Panc1 (cell line): ENCODE measurements at regions not wholly inside any gene's neighbourhood (a gene's known extent, or its start where the extent isn't known, plus 50 kb on each side); places are given as distances from the start of the nearest gene placed in this dataset.

Source experiments
- ATAC-seq: fragments of 200-7000 bp; cut with Tn5 transposase; 2 replicates; pipeline ENCODE4 v1.9.1; 2020; ENCODE audit warnings: mild to moderate bottlenecking, moderate library complexity
- BruUV-seq: library from RNA; stranded (reverse); fragments of 400-500 nt; replicated peaks from 2 replicates; lab custom pipeline; 2021; lab: Mats Ljungman, UMichigan
- CTCF ChIA-PET: fragments of 300-600 bp; sonication (Branson Sonifier 250); formaldehyde crosslinking; loops from one replicate; lab custom pipeline; 2022; ENCODE audit warnings: antibody characterized with exemption; lab: Charles Lee
- POLR2A ChIA-PET: fragments of 300-600 bp; sonication (Branson Sonifier 250); formaldehyde crosslinking; loops from one replicate; lab custom pipeline; 2022; ENCODE audit warnings: antibody characterized with exemption; lab: Charles Lee
- DNase-seq: peaks from one replicate; pipeline ENCODE4 v3.0.0-alpha.2; 2010; ENCODE audit warnings: low read depth, low spot score
- H3K27ac ChIP-seq: 2 replicates; pipeline ENCODE4 v1.5.1; 2011; ENCODE audit warnings: mild to moderate bottlenecking, low read length, inconsistent platforms
- H3K27me3 ChIP-seq: fragments of 200-500 bp; sonication (Bioruptor generic); 2 replicates; pipeline ENCODE4 v1.6.0; 2014; ENCODE audit warnings: low read length, inconsistent platforms; ENCODE audit not compliant: control insufficient read depth, insufficient read depth
- H3K36me3 ChIP-seq: fragments of 200-500 bp; sonication (Bioruptor generic); 2 replicates; pipeline ENCODE4 v1.5.1; 2014; ENCODE audit warnings: inconsistent platforms, mild to moderate bottlenecking, low read length, moderate library complexity; ENCODE audit not compliant: control insufficient read depth, insufficient read depth
- H3K4me1 ChIP-seq: 2 replicates; pipeline ENCODE4 v1.5.1; 2011; ENCODE audit warnings: inconsistent platforms, mild to moderate bottlenecking, low read length, moderate library complexity; ENCODE audit not compliant: control insufficient read depth, insufficient read depth
- H3K4me3 ChIP-seq, 2 experiments: 2 replicates each; pipeline ENCODE4 v1.5.1; 2011 to 2012; ENCODE audit warnings: low read depth in 2 of 2, low read length in 2 of 2, mild to moderate bottlenecking in 2 of 2, inconsistent platforms in 1 of 2, moderate library complexity in 1 of 2
- H3K9me3 ChIP-seq: fragments of 200-500 bp; sonication (Bioruptor generic); 2 replicates; pipeline ENCODE4 v1.5.1; 2014; ENCODE audit warnings: low read depth, mild to moderate bottlenecking, inconsistent platforms, low read length, moderate library complexity; ENCODE audit not compliant: control insufficient read depth, insufficient read depth
- POLR2AphosphoS5 ChIP-seq: IDR thresholded peaks from 2 replicates; pipeline ENCODE4 v1.6.1; 2012; ENCODE audit warnings: mild to moderate bottlenecking, low read depth, low read length, moderate library complexity
- REST ChIP-seq, 2 experiments: IDR thresholded peaks; 2 replicates each; pipeline ENCODE4 v1.6.1; 2011 to 2012; ENCODE audit warnings: low read depth in 2 of 2, control low read depth in 1 of 2, low read length in 1 of 2, mild to moderate bottlenecking in 1 of 2, moderate library complexity in 1 of 2; ENCODE audit not compliant: insufficient read depth in 1 of 2
- SIN3A ChIP-seq: IDR thresholded peaks from 2 replicates; pipeline ENCODE4 v1.6.1; 2012; ENCODE audit warnings: low read depth, mild to moderate bottlenecking, low read length, moderate library complexity, borderline replicate concordance; ENCODE audit not compliant: insufficient read depth
- TCF7L2 ChIP-seq: IDR thresholded peaks from 2 replicates; pipeline ENCODE4 v1.6.1; 2011; ENCODE audit warnings: mild to moderate bottlenecking, low read depth, low read length, inconsistent platforms
- in situ Hi-C: cut with HindIII; loops from 2 replicates; pipeline ENCODE4 v1.10.0; 2016; ENCODE audit warnings: low sequenced_read_pairs, low pct_unique_long_range_greater_than_20kb
- intact Hi-C: fragments of 100-400 bp; cut with micrococcal nuclease; formaldehyde crosslinking; loops from one replicate; pipeline ENCODE4 v1.10.0; 2022; ENCODE audit not compliant: unreplicated experiment
- TF ChIP-seq, protein P1 (sequence below): fragments of 450-650 bp; IDR thresholded peaks from 2 replicates; pipeline ENCODE4 v1.5.1; 2017; ENCODE audit warnings: mild to moderate bottlenecking

- intact Hi-C loops = no loop called here
- ChIA-PET CTCF (no interaction called here), POLR2A (no interaction called here)
- in situ Hi-C loops = no loop called here
- Histone ChIP-seq H3K27ac (no peak overlapping the region), H3K4me1 (no peaks in the 10 kb centered on the region), H3K9me3 (no peaks in the 10 kb centered on the region), H3K36me3 (no peaks in the 10 kb centered on the region), H3K27me3 (peaks cover 15% of the 10 kb centered on the region; the same call in 1 of the 2 replicates), H3K4me3 (no peak overlapping the region)
- DNase-seq (no peak), ATAC-seq (no peak)
- TF ChIP-seq SIN3A (no peak), REST (IDR thresholded peaks at IDR 0.05; ENCODE audit: insufficient read depth in 1 of 2, low read depth in 2 of 2, low read length in 1 of 2) (no peak), TCF7L2 (no peak), POLR2AphosphoS5 (no peak)
- TF ChIP-seq, protein P1, sequence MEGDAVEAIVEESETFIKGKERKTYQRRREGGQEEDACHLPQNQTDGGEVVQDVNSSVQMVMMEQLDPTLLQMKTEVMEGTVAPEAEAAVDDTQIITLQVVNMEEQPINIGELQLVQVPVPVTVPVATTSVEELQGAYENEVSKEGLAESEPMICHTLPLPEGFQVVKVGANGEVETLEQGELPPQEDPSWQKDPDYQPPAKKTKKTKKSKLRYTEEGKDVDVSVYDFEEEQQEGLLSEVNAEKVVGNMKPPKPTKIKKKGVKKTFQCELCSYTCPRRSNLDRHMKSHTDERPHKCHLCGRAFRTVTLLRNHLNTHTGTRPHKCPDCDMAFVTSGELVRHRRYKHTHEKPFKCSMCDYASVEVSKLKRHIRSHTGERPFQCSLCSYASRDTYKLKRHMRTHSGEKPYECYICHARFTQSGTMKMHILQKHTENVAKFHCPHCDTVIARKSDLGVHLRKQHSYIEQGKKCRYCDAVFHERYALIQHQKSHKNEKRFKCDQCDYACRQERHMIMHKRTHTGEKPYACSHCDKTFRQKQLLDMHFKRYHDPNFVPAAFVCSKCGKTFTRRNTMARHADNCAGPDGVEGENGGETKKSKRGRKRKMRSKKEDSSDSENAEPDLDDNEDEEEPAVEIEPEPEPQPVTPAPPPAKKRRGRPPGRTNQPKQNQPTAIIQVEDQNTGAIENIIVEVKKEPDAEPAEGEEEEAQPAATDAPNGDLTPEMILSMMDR = no peak
- no TSS peak for BruUV-seq
Measured at GRCh38 chr6:18555750-18556149, 168.6 kb downstream of the RNF144B start.

- intact Hi-C loops = no loop called here
- BruUV-seq = no TSS peak
- TF ChIP-seq, protein P1 = no peak
- TF ChIP-seq SIN3A = no peak
- no peak for TF ChIP-seq REST (IDR thresholded peaks at IDR 0.05; ENCODE audit: insufficient read depth in 1 of 2, low read depth in 2 of 2, low read length in 1 of 2)
- TF ChIP-seq TCF7L2 = no peak
- no peak for TF ChIP-seq POLR2AphosphoS5
- Histone ChIP-seq H3K36me3 (no peaks in the 10 kb centered on the region), H3K9me3 (no peaks in the 10 kb centered on the region), H3K4me1 (no peaks in the 10 kb centered on the region), H3K4me3 (no peak overlapping the region), H3K27me3 (peaks cover 13% of the 10 kb centered on the region), H3K27ac (no peak overlapping the region)
- ChIA-PET CTCF (no interaction called here), POLR2A (no interaction called here)
- DNase-seq (no peak), ATAC-seq (no peak)
- in situ Hi-C loops = no loop called here
Measured at GRCh38 chr6:18561037-18561750, 174.0 kb downstream of the RNF144B start.
